ENCODE measurements at regions not wholly inside any gene's neighbourhood (a gene's known extent, or its start where the extent isn't known, plus 50 kb on each side); places are given as distances from the start of the nearest gene placed in this dataset.

- TF ChIP-seq CTCF (IDR thresholded peaks at IDR 0.05; ENCODE audit: poor library complexity, severe bottlenecking) (no peak), TAF1 (IDR thresholded peaks at IDR 0.05; ENCODE audit: low read depth) (no peak), POLR2AphosphoS5 (IDR thresholded peaks at IDR 0.05) (no peak), REST (IDR thresholded peaks at IDR 0.05; ENCODE audit: borderline replicate concordance) (no peak), SMC3 (conservative IDR thresholded peaks at IDR 0.05; ENCODE audit: poor library complexity) (no peak), EZH2 (IDR thresholded peaks at IDR 0.05; ENCODE audit: borderline replicate concordance, insufficient read depth, low read length, poor library complexity, severe bottlenecking) (no peak), EP300 (conservative IDR thresholded peaks at IDR 0.05; ENCODE audit: poor library complexity, severe bottlenecking) (no peak)
Measured at GRCh38 chr5:9892696-9893095, 262.5 kb upstream of the TAS2R1 start.

Data from neural cell (in vitro differentiated cells).